ENCODE measurements at regions not wholly inside any gene's neighbourhood (a gene's known extent, or its start where the extent isn't known, plus 50 kb on each side); places are given as distances from the start of the nearest gene placed in this dataset.
A peak's percentile ranks its signal among the peaks of the same experiment; 100 is the strongest.
"Not testable (repeated sequence)": the region's sequence is repeated elsewhere in the genome, so short reads cannot be mapped to it uniquely, and the experiment has no call there.

- no peak for DNase-seq
These were observed 449.2 kb downstream of the GJA1 start for GRCh38 chr6:121884620-121885019.

- no peak for DNase-seq
These were observed 450.1 kb downstream of the GJA1 start for GRCh38 chr6:121885399-121886152.

DNA sequence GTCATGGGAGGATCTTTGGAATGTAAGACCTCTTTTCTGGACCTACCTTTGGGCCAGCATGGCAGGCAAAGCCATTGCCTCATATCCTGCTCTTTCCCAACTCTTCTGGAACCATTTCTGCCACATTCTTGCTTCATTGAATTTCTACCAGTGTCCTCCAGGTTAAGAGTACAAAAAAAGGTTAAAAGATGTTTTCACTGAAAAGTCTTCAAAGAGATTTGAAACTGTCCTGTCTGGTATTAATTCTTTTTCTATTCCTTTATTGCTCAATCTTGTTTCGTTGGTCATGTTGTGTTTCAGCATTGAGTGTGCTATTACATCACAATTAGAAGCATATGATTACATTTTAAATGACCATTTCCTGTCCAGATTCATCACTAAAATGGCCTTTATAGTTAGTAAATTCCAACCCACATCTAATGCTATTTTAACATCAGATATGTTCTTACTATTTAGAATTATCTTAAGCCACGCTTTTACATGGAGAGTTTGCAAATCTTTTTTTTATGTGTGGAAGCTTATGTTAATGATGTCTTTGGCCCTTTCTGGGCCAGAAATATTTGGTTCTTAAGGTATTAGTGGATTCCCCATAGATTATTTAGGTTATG lies 450.9 kb downstream of the GJA1 start:
- no peak for DNase-seq

GRCh38 chr6:121887724-121888123 lies 452.3 kb downstream of the GJA1 start:
- no peak for DNase-seq

DNA sequence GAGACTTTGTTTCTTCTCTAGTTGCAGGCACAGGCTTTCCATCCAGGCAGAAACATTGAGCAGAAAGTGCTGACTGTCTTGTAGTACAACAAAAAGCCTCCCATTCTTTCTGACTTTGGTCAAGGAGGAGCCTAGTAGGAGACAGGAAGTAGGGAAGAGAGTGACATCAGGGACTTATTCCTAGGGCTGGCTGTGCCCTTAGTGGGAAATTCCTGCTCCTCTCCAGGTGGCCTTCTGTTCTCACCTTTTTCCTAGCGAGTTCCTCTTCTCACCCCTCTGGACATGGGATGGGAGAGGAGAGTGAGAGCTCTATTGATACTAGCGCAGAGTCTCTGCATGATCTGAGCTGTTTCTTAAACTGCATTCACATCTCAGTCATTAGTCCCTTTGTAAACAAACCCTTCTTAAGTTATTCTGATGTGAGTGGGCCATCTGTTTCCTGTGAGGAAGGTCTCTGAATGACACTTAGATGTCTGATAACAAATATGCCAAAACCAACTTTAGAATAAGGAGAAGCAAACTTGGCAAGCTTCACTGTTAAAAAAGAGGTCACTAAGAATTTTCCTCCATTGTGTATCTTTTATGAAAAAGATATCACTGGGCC lies 455.0 kb downstream of the GJA1 start:
- no peak for DNase-seq

DNA sequence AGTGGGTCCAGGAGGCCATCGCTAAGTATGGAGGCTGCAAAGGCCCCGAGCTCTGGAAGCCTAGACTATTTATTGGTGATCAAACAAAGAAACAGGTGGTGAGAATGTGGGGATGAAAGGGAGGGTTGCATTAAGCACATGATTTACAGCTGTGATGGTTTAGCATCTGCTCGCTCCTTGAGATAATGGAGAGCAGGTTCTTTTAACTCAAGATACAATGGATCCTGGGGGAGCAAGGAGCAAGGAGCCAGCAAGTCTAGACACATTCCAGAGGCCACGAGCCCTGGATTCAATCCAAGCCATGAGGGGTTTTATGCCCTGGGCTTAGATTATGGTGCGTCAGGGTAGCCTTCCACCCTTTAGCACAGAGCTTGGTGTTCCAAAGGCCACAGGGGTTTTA lies 460.3 kb downstream of the GJA1 start:
- DNase-seq = not testable (repeated sequence)

DNA sequence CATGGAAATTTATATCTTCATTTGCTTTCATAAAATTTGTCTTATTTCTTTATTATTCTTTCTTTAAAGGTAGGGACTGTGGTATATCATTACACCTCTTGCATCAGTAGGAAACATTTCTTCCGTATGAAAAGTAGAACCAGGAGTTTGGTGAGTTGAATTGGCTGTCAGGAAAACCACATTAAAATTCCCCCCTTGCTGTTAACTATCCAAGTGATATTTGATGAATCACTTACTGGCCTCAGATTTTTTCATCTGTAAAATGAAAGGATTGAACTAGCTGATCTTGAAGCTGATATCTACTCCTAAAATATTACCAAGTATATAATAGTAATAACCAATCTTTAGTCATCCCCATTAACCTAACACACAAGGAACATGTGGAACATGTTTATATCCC lies 460.9 kb downstream of the GJA1 start:
- no peak for DNase-seq

GRCh38 chr6:121896771-121897170 lies 461.3 kb downstream of the GJA1 start:
- DNase-seq = no peak

- no peak for DNase-seq
These were observed 461.9 kb downstream of the GJA1 start for GRCh38 chr6:121897337-121897760.

- DNase-seq = no peak
These were observed 466.0 kb downstream of the GJA1 start for GRCh38 chr6:121901432-121901831.

GRCh38 chr6:121904559-121904958 lies 469.1 kb downstream of the GJA1 start:
- no peak for DNase-seq

- DNase-seq = no peak
These were observed 477.5 kb downstream of the GJA1 start for GRCh38 chr6:121912905-121913304.

DNA sequence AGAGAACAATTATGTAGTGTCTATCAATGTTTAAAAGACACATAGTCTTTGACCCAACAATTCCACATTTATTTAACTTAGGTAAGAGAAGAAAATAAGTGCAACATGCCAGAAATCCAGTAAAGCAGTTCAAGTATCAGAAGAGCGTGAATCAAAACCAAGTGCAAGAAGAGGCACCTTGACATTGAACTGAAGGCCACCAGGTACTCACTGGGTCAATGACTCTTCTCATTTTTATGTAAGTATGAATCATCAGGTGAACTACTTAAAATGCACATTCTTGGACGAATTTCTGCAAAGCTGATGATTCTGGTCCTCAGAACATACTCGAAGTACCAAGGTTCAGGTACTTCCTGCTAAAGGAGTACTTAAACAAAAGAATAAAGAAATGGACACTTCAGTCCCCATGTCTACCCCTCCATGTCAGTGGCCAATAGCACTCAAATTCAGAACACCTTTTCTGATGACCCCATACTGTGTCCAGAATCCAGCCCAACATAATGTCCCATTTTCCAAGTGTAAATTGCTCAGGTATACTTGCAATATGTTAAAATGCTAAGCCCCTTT lies 481.9 kb downstream of the GJA1 start:
- no peak for DNase-seq

DNA sequence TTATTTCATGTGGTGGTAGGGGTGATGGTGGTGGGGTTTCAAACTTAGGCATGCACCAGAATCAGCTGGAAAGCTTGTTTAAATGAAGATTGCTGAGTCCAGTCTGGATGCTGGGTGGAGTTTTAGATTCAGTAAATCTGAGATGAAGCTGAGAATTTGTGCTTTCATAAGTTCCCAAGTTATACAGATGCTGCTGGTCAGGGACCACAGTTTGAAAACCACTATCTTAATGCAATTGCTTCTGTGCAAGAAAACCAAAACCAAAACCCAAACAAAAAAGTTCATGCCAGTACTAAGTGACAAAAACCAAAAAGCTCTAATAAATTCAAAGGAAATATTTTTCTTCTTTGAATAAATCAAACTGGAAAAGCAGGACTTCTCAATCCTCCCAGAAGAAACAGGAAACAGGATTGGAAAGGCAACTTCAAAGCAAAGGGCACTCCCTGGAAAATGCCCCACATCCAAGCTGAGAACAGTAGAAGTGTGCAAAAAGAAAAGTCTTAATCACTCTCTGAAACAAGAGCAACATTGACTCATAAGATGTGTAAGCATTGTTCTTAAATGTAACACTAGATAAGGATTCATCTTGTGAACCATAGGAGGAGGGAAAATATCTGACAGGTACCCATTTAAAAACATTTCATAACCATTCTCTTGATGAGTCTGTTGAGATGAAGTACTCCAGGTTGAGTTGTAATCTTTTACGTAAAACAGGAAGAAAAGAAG lies 481.5 kb upstream of the HSF2 start:
- no peak for DNase-seq

GRCh38 chr6:121920616-121921015 lies 478.8 kb upstream of the HSF2 start:
- DNase-seq = no peak

DNA sequence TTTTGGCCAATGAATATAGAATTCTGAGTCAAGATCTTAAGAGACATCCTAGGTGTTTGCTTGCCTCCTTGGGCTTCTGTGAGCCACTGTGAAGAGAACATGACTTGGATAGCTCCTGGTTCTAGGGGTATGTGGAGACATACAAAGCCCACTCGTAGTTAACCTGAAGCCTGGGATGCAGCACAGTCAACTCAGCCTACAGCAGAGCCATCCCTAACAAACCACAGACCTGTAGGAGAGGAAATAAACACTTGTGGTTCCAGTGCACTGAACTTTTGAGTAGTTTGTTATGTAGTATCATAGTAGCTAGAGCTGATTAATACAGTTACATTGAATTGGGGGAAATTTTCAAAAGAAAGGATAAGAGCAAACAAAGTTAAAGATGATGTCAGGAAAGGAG lies 474.4 kb upstream of the HSF2 start:
- DNase-seq = no peak

DNA sequence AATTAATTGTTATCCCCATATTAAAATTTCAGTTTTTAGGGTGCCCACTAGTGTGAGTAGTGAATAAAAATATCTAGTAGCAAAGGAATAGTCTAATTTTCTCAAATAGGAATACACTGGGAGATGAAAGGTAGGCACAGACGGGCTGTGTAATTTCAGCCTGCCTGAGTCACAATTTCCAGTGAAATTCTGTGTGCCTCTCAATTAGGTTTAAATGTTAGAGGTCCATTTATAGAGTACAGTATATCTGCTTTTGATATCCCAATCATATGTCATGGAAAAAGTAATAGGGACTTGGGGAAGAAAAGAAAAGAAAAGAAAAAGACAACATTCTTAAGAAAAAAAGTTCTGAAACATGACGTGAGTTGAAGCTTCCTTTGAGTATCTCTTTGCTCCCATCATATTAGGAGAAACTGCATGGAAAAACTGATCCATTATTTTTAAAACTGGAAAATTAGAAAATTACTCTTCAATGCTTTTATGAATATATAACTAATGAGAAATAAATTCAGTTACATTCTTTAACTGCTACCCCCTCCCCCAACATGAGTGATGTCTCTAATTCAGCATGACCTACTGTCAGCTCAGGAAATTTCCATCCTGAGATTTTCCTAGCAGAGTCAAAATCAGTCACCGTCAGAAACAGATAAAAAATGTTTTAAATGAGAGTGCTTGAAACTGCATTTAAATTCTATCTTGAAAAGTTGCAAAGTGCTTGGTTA lies 473.8 kb upstream of the HSF2 start:
- no peak for DNase-seq

- DNase-seq = no peak
These were observed 470.2 kb upstream of the HSF2 start for GRCh38 chr6:121929301-121929700.

DNA sequence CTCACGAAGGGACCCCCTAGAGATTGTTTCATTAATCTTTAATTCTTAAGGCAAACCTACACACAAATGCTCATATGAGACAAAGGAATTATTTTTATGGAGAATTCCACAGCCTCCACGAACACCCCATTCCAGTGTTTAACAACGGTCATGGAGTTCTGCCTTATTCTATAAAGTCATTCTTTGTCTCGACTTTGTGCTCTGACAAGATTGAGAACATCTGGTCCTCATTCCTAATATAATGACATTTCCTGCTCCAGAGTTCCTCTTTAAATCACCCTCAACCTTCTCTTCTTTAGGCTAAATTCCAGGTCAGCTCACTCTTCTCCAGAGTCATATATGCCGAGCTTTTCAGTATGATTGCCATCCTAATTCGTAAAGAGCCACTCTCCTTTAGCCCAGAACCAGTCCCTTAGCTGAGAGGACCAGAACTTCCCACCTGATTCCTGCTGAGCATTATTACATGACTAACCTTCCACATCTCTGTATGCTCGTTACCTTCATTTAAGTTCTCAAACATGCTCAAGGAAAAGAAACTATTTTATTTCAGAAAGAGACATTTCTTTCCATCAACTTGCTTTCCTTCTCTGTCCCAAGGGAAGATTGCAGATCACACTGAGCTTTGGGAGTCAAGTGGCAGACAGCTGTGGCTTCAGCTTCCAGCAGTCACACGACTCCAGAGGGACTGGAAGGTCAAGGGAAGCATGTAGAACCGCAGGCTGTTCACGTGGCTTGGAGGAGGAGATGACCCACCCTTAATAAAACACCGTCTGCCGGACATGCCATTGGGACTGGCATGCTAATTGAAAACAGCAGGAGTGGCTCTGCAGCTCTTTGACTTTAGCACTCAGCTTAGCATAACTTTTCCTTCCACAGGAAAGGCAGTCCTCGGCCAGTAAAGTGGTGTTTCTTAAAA lies 467.1 kb upstream of the HSF2 start:
- DNase-seq = peak; percentile 59

DNA sequence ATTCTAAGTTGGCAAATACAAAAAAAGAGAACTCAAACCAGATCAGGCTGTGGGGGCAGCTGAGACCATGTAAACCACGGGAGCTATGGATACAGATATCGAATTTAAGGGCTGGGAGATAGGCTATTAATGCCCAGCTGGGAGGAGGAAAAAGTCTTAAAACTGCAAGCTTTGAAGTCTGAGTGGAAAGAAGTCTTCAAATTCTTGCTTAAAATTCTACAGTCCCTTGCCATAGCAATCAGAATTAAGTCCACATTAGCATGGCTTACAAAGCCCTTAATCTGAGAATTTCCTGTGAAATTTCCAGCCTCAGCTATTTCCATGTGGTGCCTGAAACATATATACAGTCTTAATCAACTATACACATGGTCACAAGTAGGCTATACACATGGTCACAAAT lies 465.0 kb upstream of the HSF2 start:
- no peak for DNase-seq

DNA sequence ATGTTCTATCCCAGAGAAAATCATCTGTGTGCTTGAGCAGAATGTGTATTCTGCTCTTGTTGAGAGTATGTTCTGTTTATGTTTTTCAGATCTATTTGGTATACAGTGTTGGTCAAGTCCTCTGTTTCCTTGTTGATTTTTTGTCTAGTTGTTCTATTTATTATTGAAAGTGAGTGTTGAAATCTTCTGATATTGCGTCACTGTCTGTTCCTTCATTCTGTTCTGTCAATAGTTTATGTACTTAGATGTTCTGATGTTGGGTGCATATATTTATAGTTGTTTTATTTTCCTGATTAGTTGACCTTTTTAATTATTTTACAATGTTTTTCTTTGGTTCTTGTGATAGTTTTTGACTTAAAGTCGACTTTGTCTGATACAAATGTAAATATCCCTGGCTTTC lies 458.7 kb upstream of the HSF2 start:
- DNase-seq = no peak

DNA sequence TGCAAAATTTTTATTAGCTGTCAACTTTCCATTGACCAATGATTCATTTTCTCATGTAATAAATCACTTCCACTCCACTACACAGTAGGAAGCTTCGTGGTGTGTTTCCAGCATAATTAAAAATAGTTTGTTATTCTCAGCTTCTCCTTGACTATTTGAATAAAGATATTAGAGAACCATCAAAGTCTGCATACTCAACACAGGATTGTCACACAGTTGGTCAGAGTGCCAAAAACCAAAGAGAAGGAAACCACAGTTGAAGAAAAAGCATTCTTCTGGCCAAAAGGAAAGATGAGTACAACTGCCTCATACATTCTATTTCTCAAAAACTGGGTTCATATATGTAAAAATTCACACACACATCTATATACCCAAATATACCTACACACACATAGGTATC lies 455.1 kb upstream of the HSF2 start:
- no peak for DNase-seq
